ENCODE measurements at regions not wholly inside any gene's neighbourhood (a gene's known extent, or its start where the extent isn't known, plus 50 kb on each side); places are given as distances from the start of the nearest gene placed in this dataset.

DNA sequence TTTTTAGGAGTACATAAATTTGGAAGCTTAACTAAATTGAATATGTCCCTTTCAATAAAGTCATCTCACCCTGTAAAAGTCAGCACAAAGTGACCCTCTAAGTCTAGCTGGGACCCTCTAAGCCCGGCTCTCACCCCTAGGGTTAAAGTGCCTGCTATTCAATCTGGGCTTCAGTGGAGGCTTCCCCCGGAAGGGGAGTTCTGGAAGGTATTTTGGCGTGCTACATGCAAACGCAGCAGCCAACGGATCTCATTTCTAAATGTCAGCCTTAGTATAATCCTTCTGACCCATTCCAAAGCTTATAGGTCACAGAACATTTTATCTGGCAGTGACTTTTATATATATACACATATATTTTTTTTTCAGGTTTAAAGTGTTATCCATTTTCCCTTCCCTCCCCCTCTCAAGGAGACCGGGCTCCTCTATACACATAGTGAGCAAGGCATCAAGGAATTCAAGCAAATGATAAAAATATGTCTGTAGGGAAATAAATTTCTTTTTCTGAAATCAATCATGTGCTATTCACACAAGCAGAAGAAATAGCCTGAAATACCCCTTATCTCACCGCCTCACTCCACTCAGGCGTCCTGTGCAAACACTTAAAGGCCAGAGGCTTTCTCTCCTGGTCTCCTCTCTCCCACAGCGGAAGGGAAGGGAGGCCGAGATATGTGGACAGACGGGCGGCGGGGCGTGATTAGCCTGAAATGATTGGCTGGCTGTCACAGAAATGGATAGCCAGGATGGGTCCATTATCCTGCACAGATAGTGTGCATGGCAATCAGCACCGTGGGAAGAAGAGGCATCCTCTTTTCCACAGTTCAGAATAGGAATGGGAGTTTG, 301.7 kb downstream of the GALC start:
- Mint-ChIP-seq H3K27me3 (no peaks in the 10 kb centered on the region), H3K4me1 (no peaks in the 10 kb centered on the region), H3K4me3 (no peak overlapping the region), H3K27ac (no peak overlapping the region), H3K9me3 (no peaks in the 10 kb centered on the region), H3K36me3 (ENCODE audit: low read depth) (no peaks in the 10 kb centered on the region)
- ChIA-PET CTCF (no interaction called here), POLR2A (no interaction called here)
- no peak for ATAC-seq (ENCODE audit: low read depth)
- intact Hi-C loops (cut with micrococcal nuclease): no loop called here
- TF ChIP-seq, protein P1, sequence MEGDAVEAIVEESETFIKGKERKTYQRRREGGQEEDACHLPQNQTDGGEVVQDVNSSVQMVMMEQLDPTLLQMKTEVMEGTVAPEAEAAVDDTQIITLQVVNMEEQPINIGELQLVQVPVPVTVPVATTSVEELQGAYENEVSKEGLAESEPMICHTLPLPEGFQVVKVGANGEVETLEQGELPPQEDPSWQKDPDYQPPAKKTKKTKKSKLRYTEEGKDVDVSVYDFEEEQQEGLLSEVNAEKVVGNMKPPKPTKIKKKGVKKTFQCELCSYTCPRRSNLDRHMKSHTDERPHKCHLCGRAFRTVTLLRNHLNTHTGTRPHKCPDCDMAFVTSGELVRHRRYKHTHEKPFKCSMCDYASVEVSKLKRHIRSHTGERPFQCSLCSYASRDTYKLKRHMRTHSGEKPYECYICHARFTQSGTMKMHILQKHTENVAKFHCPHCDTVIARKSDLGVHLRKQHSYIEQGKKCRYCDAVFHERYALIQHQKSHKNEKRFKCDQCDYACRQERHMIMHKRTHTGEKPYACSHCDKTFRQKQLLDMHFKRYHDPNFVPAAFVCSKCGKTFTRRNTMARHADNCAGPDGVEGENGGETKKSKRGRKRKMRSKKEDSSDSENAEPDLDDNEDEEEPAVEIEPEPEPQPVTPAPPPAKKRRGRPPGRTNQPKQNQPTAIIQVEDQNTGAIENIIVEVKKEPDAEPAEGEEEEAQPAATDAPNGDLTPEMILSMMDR (IDR thresholded peaks at IDR 0.05): no peak
- DNase-seq: no peak

DNA sequence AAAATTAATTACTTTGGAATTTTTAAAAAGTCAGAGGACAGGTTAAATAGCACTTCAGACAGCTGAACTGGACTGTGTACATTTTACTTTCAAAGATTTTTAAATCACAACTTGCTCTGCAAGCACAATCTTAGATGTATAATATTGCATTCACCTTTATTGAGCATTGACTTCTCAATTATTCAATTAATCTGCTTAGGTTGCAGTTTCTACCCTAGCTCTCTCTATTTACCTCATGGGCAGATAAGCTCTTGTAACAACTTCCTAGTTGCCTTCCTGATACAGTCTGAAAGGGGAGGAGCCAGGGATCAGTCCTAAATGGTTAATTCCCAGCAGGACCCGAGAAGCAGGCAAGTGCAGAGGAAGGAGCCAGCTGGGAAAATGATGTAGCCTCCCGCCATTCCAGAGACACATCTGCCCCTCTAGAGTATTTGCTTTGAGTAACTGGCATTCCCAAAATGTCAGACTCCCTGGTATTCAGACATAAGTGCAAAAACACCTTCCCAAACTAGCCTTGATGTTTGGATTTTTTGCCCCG, 302.8 kb downstream of the GALC start:
- Mint-ChIP-seq H3K4me3 (no peak overlapping the region), H3K27ac (no peak overlapping the region), H3K27me3 (no peaks in the 10 kb centered on the region), H3K36me3 (ENCODE audit: low read depth) (no peaks in the 10 kb centered on the region), H3K4me1 (no peaks in the 10 kb centered on the region), H3K9me3 (no peaks in the 10 kb centered on the region)
- DNase-seq: no peak
- no peak for ATAC-seq (ENCODE audit: low read depth)
- POLR2A ChIA-PET: no interaction called here
- TF ChIP-seq, protein P1 (IDR thresholded peaks at IDR 0.05): no peak
- intact Hi-C loops (cut with micrococcal nuclease): no loop called here
- CTCF ChIA-PET: no interaction called here

DNA sequence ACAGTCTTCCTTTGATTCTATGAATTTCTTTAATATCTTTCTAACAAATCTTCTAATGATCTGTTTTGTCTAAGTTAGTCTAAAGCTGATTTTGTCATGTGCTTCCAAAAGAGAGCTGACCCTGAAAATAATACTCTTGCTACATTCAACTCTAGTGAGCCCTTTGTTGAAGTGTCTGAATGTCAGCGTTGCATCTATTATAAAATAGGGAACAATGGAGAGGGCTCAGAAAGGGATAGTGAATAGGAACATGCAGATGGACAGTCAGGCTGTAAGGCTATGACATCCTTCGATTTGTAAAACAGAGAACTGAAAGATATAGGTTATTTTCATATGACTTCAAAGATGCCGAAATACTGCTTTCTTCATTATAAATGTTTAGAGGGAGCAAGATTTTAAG, 304.5 kb downstream of the GALC start:
- ATAC-seq (ENCODE audit: low read depth) (no peak), DNase-seq (no peak)
- TF ChIP-seq, protein P1 (IDR thresholded peaks at IDR 0.05): no peak
- ChIA-PET CTCF (no interaction called here), POLR2A (no interaction called here)
- Mint-ChIP-seq H3K36me3 (ENCODE audit: low read depth) (no peaks in the 10 kb centered on the region), H3K9me3 (no peaks in the 10 kb centered on the region), H3K4me3 (no peak overlapping the region), H3K27me3 (no peaks in the 10 kb centered on the region), H3K4me1 (no peaks in the 10 kb centered on the region), H3K27ac (no peak overlapping the region)
- intact Hi-C loops (cut with micrococcal nuclease): no loop called here

DNA sequence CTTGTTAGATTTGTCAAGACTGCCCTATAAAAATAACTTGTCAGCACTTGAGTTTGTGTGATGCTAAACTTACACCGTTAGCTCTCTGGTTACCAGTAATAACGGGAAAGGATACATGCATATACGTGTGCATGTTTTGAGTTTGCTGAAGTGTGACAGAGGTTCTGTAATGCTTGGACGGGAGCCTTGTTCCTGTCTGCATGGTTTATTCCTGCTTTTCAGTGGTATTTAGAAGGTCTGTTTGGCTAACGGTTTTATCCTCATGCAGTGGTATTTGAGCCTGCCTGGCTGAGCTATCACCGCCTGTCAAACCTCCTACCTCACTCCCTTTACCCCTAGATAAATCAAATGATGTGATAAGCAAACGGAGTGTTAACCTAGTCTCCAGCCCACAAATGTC, 305.6 kb downstream of the GALC start:
- ChIA-PET POLR2A (no interaction called here), CTCF (no interaction called here)
- no peak overlapping the region for H3K4me3 Mint-ChIP-seq
- no peaks in the 10 kb centered on the region for H3K36me3 Mint-ChIP-seq (ENCODE audit: low read depth)
- H3K4me1 Mint-ChIP-seq: no peaks in the 10 kb centered on the region
- intact Hi-C loops (cut with micrococcal nuclease): no loop called here
- H3K27ac Mint-ChIP-seq: no peak overlapping the region
- no peak for ATAC-seq (ENCODE audit: low read depth)
- H3K27me3 Mint-ChIP-seq: no peaks in the 10 kb centered on the region
- TF ChIP-seq, protein P1 (IDR thresholded peaks at IDR 0.05): no peak
- no peak for DNase-seq
- H3K9me3 Mint-ChIP-seq: no peaks in the 10 kb centered on the region

DNA sequence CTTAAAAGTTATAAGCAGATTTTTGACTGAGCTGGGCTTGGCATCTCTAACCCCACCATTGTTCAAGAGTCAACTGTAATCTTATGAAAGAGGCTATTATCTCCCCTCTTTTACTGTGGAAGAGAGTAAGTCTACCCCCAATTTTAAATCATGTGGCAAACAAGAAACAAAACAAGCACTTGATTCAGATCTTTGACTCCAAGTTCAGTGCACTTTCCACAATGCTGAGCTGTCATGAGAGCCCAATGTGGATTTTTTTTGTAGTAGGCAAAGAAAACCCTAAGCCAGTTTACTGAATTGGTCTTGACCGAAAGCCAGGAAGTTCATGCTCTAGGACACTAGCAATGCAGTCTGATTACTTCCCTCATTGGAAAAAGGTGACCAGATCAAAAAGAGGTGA, 306.2 kb downstream of the GALC start:
- Mint-ChIP-seq H3K4me3 (no peak overlapping the region), H3K27ac (no peak overlapping the region), H3K36me3 (ENCODE audit: low read depth) (no peaks in the 10 kb centered on the region), H3K27me3 (no peaks in the 10 kb centered on the region), H3K4me1 (no peaks in the 10 kb centered on the region), H3K9me3 (no peaks in the 10 kb centered on the region)
- ChIA-PET CTCF (no interaction called here), POLR2A (no interaction called here)
- TF ChIP-seq, protein P1 (IDR thresholded peaks at IDR 0.05): no peak
- no peak for ATAC-seq (ENCODE audit: low read depth)
- no peak for DNase-seq
- intact Hi-C loops (cut with micrococcal nuclease): no loop called here
